ES-I3 (cell line): ENCODE measurements at regions not wholly inside any gene's neighbourhood (a gene's known extent, or its start where the extent isn't known, plus 50 kb on each side); places are given as distances from the start of the nearest gene placed in this dataset.

Experiments used
- H3K36me3 ChIP-seq: 2 replicates; pipeline ENCODE4 v1.6.1; 2013; ENCODE audit warnings: mild to moderate bottlenecking, low read length, control low read depth, moderate library complexity; ENCODE audit not compliant: insufficient read depth
- H3K4me1 ChIP-seq: 2 replicates; pipeline ENCODE4 v1.6.1; 2013; ENCODE audit warnings: mild to moderate bottlenecking, control low read depth, low read length; ENCODE audit not compliant: insufficient read depth
- H3K9ac ChIP-seq: 2 replicates; pipeline ENCODE4 v1.6.1; 2013; ENCODE audit warnings: low read depth, mild to moderate bottlenecking, low read length, moderate library complexity
- H3K9me3 ChIP-seq: 2 replicates; pipeline ENCODE4 v1.6.1; 2013; ENCODE audit warnings: mild to moderate bottlenecking, low read length, moderate library complexity; ENCODE audit not compliant: control insufficient read depth, insufficient read depth

DNA sequence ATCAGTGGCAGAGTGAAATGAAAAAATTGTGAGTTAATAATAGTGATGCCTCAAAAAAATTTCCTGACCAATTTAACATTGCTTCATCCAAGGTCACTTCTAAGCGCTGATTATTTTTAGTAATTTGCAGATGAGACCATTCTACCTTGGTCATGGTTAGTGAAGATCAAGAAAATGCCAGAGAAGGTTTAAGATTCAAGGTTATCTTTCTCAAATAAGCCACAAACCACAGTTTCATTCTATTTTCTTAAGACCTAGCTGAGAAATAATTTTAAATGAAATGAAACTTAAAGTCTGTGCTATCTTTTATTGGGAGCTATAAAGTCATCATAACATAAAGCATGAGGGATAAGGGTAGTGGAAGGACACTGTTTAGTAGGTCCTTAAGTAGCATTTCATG lies 353.9 kb upstream of the NAALADL2 start:
- no peaks in the 10 kb centered on the region; the same call in 1 of the 2 replicates for H3K9me3 ChIP-seq
- H3K36me3 ChIP-seq: no peaks in the 10 kb centered on the region
- no peak overlapping the region for H3K9ac ChIP-seq
- no peaks in the 10 kb centered on the region for H3K4me1 ChIP-seq

DNA sequence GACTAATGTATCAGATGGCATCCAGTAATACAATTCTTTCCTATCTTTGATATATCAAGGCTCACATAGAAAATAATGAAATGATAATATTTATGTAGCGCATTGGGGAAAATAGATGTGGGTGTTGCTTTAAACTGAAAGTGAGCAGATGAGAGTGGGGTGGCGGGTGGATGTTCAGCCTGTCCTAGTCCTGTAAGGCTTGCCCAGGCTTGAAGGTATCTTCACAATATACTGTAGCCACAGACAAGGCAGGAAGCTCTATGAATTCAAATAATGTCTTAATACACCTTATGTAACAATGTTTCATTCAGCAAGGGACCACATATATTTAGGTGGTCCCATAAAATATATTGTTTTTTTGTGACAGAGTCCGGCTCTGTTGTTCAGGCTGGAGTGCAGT lies 334.9 kb upstream of the NAALADL2 start:
- no peak overlapping the region for H3K9ac ChIP-seq
- no peaks in the 10 kb centered on the region for H3K4me1 ChIP-seq
- H3K9me3 ChIP-seq: no peaks in the 10 kb centered on the region
- H3K36me3 ChIP-seq: no peaks in the 10 kb centered on the region

DNA sequence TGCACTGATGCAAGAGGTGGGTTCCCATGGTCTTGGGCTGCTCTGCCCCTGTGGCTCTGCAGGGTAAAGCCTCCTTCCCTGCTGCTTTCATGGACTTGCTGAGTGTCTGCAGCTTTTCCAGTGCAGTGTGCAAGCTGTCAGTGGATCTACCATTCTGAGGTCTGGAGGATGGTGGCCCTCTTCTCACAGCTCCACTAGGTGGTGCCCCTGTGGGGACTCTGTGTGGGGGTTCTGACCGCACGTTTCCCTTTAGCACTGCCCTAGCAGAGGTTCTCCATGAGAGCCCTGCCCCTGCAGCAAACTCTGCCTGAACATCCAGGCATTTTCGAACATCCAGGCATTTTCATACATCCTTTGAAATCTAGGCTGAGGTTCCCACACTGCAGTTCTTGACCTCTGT lies 329.8 kb upstream of the NAALADL2 start:
- H3K4me1 ChIP-seq: peaks cover 9% of the 10 kb centered on the region; the same call in 1 of the 2 replicates
- no peaks in the 10 kb centered on the region for H3K9me3 ChIP-seq
- H3K36me3 ChIP-seq: no peaks in the 10 kb centered on the region
- H3K9ac ChIP-seq: no peak overlapping the region

DNA sequence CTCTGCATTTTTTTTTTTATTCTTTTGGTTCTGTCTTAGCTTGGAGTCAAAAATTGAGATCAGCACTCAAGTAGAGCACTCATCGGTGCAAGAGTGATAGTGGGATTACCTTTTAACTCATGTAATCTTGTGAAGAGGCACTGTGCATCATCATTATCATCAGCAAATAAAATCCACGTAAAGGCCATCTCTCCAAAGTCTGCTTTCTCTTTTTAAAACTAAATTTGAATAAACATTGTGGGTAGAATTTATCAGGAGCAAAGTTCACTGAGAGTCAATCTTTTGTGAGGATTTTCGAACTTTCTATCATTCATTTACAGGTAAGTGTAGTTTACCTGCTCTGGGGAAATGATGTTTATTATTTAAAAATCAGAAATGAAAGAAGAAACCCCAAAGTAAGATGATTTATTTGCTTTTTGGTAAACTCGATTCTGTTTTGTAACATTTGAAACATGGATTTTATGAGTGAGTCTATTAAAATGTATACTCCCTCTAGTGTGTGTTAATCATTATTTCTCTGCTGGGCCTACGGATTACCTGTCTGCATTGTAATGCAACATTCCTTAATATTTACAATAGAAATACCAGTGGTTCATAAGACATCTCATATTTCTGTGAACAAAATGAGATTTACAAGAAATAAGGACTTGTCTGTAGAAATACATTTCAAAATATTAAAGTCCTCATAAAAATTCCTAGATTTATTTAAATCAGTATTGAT lies 327.7 kb upstream of the NAALADL2 start:
- H3K36me3 ChIP-seq: no peaks in the 10 kb centered on the region
- peaks cover 15% of the 10 kb centered on the region; the same call in 1 of the 2 replicates for H3K4me1 ChIP-seq
- no peak overlapping the region for H3K9ac ChIP-seq
- no peaks in the 10 kb centered on the region for H3K9me3 ChIP-seq

DNA sequence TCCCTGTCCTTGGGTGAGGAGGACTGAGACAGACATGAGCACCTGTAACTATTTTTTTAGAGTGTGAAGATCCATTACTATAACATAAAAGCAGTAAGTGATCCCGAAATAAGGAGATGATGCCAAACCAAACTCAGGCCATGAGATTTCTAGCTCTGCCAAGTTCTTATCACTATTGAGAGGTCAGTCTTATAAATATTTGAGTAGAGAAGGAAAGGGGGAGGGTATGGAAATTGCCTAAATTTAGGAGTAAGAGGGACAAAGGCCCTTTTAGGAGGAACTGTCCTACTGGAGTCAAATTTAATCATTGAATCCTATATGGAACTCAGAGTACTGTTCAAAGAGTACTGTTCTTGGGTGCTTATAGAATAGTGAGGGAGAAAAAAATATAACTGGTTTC lies 326.9 kb upstream of the NAALADL2 start:
- Histone ChIP-seq H3K36me3 (no peaks in the 10 kb centered on the region), H3K9me3 (no peaks in the 10 kb centered on the region), H3K4me1 (peaks cover 16% of the 10 kb centered on the region; the same call in 1 of the 2 replicates), H3K9ac (no peak overlapping the region)

DNA sequence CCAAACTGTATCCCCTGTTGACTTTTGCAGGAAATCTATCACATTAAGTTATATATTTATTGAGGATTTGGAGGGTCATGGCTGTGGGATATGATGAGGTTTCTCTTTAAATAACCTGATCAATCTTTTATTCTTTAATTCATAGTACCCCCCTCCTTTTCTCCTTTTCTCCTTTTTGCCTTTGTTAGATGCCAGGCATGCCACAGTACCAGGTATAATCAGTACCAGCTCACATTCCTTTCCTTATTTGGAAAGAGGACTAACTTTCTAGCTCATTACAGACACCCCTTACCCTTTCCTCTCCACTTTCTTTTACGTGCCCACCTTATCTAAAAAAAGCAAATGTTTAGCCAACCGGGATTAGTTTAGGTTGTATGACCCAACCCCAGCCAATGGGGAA lies 326.4 kb upstream of the NAALADL2 start:
- H3K9me3 ChIP-seq: no peaks in the 10 kb centered on the region

DNA sequence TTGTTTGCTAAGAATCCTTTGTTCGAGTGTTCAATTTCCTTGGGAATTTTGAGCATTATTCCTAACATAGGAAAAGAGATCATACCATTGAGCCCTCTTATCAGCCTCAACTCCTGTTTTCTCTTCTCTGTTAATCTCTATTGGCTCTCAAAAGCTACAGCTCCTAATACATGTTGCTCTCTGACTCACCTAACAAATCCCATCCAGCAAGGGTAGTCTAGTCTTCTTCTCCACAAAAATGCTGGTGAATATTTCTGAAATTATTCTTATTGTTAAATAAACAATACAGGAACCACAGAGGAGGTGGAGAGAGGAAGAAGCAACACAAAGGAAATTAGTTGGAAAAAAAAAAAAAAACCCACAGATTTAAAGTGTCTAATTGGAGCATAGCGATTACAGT lies 325.8 kb upstream of the NAALADL2 start:
- Histone ChIP-seq H3K36me3 (no peaks in the 10 kb centered on the region), H3K4me1 (peaks cover 27% of the 10 kb centered on the region; the same call in 1 of the 2 replicates), H3K9ac (no peak overlapping the region), H3K9me3 (no peaks in the 10 kb centered on the region)

More for the DNA sequence above, 326.4 kb upstream of the NAALADL2 start:
- Histone ChIP-seq H3K4me1 (peaks cover 22% of the 10 kb centered on the region; the same call in 1 of the 2 replicates), H3K9ac (no peak overlapping the region), H3K36me3 (no peaks in the 10 kb centered on the region)

DNA sequence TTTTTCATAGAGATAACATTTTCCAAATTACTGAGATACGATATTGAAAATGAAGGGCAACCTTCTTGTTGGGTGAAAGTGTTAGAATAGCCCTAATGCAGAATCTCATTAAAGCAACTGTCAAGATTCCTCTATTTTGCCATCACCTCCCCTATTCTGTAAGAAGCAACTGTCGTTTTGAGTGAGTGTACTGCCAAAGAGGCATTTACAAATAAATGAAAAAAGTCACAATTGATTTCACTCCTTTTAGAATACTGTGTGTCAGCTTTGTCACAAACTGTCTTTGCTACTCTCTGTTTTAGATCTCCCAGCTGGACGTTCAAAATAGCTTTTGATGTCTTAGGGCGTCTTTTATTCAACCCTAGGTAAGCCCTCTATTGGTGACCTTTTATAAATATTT lies 322.8 kb upstream of the NAALADL2 start:
- Histone ChIP-seq H3K9ac (no peak overlapping the region), H3K4me1 (peaks cover 49% of the 10 kb centered on the region; the same call in 1 of the 2 replicates), H3K9me3 (no peaks in the 10 kb centered on the region), H3K36me3 (no peaks in the 10 kb centered on the region)

DNA sequence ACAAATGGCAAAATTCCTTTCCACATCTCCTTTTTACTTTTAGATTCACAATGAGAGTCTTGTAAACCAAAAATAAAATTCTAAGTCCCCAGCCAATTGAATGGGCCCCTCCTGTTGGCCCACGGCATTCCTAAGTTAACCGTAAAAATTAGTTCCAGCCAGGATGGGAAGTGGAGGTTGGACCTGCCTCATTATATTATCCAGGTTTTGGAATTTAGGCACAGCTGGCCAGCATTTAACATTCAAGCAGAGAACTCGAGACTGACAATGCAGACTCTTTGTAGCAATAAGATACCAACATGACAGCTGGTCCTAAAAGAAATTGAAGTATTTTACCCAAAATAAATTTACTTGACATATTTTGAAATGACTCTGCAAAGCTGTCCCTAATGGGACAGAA lies 321.0 kb upstream of the NAALADL2 start:
- Histone ChIP-seq H3K36me3 (no peaks in the 10 kb centered on the region), H3K9ac (no peak overlapping the region), H3K9me3 (no peaks in the 10 kb centered on the region), H3K4me1 (peaks cover 51% of the 10 kb centered on the region; the same call in 1 of the 2 replicates)

DNA sequence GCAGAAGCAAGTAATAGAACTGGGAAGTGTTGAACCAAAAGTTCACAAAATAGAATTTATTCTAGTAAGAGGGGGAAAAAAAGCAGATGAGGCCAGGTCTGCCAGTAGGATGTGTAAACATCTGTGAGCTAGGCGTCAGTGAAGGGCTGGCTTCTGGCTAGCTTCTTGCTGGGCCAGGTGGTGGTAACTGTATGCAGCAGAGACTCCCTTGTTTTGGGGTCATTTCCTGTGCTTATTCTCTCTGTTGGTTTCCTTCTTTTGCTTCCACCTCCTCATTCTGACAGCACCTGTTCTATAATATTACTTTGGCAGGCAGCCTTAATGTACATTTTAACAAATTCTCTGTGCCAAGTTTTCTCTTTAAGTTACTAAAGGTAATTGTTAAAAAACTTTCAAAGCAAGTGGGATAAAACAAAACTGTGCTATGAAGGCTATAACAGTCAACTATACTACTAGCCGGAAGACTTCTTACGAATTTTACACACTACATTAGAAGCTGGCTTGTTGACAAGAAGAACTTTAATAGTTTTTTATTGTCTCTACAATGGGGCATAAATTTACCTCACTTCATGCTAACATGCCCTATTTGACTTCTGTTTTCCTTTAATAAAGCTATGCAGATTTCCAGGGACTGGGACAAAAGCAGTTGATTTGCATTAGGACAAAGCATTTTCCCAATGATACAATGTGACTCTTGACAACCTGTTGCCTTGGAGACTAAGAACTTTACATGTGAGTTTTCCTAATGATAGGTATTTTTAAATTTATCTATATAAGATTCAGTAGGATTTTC lies 318.8 kb upstream of the NAALADL2 start:
- H3K4me1 ChIP-seq: peaks cover 49% of the 10 kb centered on the region; the same call in 1 of the 2 replicates
- no peaks in the 10 kb centered on the region for H3K36me3 ChIP-seq
- no peaks in the 10 kb centered on the region for H3K9me3 ChIP-seq
- no peak overlapping the region for H3K9ac ChIP-seq

DNA sequence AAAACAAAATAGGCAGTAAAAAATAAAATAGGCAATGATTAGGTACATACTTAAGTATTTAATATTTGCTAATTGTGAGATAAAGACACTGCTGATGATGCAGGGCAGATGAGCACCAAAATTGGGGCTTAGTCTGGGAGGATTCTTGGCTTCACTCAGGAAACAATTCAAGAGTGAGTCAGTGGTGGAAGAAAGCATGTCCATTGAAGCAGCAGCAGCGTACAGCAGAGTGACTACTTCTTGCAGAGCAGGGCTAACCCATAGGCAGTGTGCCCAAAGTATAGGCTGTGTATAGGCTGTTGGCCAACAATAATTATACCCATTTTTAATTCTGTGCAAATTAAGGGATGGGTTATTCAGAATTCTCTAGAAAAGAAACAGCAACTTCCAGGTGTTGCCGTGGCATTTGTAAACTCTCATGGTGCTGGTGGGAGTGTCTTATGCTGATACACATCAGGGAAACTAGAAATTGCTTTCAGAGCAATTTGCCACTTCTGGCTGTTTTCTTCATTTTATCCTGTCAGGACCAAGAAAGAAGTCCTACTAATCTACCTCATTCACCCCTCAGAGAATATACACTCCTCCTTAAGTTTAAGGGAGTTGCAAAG lies 317.3 kb upstream of the NAALADL2 start:
- Histone ChIP-seq H3K4me1 (peaks cover 42% of the 10 kb centered on the region; the same call in 1 of the 2 replicates), H3K36me3 (no peaks in the 10 kb centered on the region), H3K9ac (no peak overlapping the region), H3K9me3 (no peaks in the 10 kb centered on the region)

DNA sequence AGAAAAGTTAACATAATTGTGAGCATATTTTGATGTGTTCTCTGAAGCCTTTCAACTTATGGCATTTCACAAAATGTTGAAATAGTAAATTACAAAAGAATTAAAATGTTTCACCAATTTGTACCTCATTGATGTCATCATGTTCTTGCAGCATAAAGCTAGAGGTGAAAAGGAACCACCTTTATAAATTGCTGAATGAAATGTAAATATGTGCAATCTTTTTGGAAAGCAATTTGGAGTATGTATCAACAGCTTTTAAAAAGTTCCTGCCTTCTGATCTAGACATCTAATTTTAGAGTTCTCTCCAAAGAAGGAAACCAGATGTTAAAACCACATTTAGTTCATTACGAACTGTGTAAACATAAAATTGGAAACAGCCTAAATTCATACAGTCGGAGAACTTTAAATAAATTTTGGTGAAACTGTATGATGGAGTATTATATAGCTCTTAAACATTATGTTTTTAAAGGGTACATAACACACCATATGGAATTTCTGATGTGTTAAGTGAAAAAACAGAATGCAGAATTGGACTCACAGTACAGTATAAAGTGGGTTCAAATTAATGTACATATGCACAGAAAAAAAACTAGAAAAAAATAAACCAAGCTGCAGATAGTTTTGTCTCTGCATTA lies 311.2 kb upstream of the NAALADL2 start:
- Histone ChIP-seq H3K36me3 (no peaks in the 10 kb centered on the region), H3K9me3 (no peaks in the 10 kb centered on the region), H3K9ac (no peak overlapping the region), H3K4me1 (no peaks in the 10 kb centered on the region)

DNA sequence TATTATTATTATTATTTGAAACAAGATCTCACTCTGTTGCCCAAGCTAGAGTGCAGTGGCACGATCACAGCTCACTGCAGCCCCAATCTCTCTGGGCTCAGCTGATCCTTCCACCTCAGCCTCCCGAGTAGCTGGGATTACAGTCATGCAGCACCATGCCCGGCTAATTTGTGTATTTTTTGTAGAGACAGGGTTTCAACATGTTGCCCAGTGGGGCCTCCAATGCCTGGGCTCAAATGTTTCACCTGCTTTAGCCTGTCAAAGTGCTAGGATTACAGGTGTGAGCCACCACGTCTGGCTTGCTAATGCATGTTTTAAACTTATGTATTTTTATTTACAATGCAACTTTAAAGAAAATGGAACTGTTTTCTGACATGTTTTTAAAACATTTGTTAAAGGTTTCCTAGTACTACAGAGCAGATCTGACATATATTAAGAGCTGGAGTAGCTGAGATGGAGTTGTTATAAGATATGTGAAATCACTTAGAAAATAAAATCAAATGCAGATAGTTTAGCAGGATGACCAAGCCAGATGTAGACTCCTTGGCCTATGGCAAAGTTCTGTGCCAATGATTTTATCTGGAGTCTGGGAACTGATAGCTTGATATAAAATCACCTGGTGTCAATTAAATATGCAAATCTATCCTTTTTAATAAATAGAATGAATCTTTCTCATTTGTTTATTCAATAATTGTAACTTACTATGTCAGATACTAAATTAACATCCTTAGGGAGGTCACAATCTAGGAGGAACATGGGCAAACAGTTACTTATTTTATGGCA lies 310.1 kb upstream of the NAALADL2 start:
- no peaks in the 10 kb centered on the region for H3K36me3 ChIP-seq
- no peaks in the 10 kb centered on the region for H3K4me1 ChIP-seq

DNA sequence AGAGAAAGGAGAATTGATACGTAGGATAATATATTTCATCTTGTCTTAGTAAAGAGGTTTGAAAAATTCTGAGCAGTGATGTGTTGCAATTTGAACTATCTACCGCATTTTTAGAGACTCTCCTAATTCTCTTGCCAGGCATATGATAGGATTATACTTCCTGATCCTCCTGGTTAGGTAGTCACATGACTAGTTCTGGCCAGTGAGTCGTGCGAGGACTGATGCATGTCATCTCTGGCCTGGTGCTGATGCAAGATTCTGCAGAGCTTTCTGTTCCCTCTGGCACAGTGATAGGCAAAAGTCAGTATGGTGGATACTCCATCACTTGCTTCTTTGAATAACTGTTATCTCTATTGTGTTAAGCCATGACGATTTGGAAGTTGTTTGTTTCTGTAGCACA lies 277.6 kb upstream of the NAALADL2 start:
- Histone ChIP-seq H3K4me1 (no peaks in the 10 kb centered on the region), H3K9me3 (no peaks in the 10 kb centered on the region), H3K36me3 (no peaks in the 10 kb centered on the region), H3K9ac (no peak overlapping the region)

More for the DNA sequence above, 310.1 kb upstream of the NAALADL2 start:
- no peak overlapping the region for H3K9ac ChIP-seq
- H3K9me3 ChIP-seq: no peaks in the 10 kb centered on the region
